GM23248 (cell line): ENCODE measurements at regions not wholly inside any gene's neighbourhood (a gene's known extent, or its start where the extent isn't known, plus 50 kb on each side); places are given as distances from the start of the nearest gene placed in this dataset.

Experiments used
- DNase-seq: peaks from one replicate; pipeline ENCODE4 v3.0.0-alpha.2; 2015
- H2AFZ ChIP-seq: fragments of 200-600 bp; sonication (generic); 2 replicates; pipeline ENCODE4 v1.6.1; 2016; ENCODE audit warnings: antibody characterized with exemption
- H3F3A ChIP-seq: fragments of 200-600 bp; sonication (generic); 2 replicates; pipeline ENCODE4 v1.6.1; 2016; ENCODE audit warnings: mild to moderate bottlenecking, antibody characterized with exemption, mixed run types; ENCODE audit not compliant: insufficient read depth
- H3K27ac ChIP-seq: fragments of 200-600 bp; sonication (generic); 2 replicates; pipeline ENCODE4 v1.5.1; 2016; ENCODE audit warnings: mild to moderate bottlenecking
- H3K27me3 ChIP-seq: fragments of 200-600 bp; sonication (generic); replicated peaks from 2 replicates; pipeline ENCODE4 v1.6.1; 2016; ENCODE audit warnings: mild to moderate bottlenecking; ENCODE audit not compliant: insufficient read depth
- H3K36me3 ChIP-seq: fragments of 200-600 bp; sonication (generic); 2 replicates; pipeline ENCODE4 v1.6.1; 2016; ENCODE audit warnings: low read depth, mild to moderate bottlenecking
- H3K4me1 ChIP-seq: fragments of 200-600 bp; sonication (generic); 2 replicates; pipeline ENCODE4 v1.6.1; 2016; ENCODE audit warnings: mild to moderate bottlenecking; ENCODE audit not compliant: insufficient read depth
- H3K4me2 ChIP-seq: fragments of 200-600 bp; sonication (generic); one replicate; pipeline ENCODE4 v1.6.1; 2016; ENCODE audit warnings: mild to moderate bottlenecking; ENCODE audit not compliant: unreplicated experiment
- H3K4me3 ChIP-seq: fragments of 200-600 bp; sonication (generic); 2 replicates; pipeline ENCODE4 v1.5.1; 2016; ENCODE audit warnings: mild to moderate bottlenecking
- H3K79me2 ChIP-seq: fragments of 200-600 bp; sonication (generic); 2 replicates; pipeline ENCODE4 v1.6.1; 2016; ENCODE audit warnings: mild to moderate bottlenecking; ENCODE audit not compliant: insufficient read depth
- H3K9ac ChIP-seq: fragments of 200-600 bp; sonication (generic); 2 replicates; pipeline ENCODE4 v1.6.1; 2016; ENCODE audit warnings: mild to moderate bottlenecking
- H3K9me2 ChIP-seq: fragments of 200-600 bp; sonication (generic); 2 replicates; pipeline ENCODE4 v1.6.1; 2016; ENCODE audit warnings: mixed run types, mild to moderate bottlenecking, moderate library complexity; ENCODE audit not compliant: insufficient read depth
- H3K9me3 ChIP-seq: fragments of 200-600 bp; sonication (generic); one replicate; pipeline ENCODE4 v1.6.1; 2017; ENCODE audit warnings: low read depth
- H4K20me1 ChIP-seq: fragments of 200-600 bp; sonication (generic); 2 replicates; pipeline ENCODE4 v1.6.0; 2016; ENCODE audit not compliant: insufficient read depth
- EZH2 ChIP-seq: fragments of 200-600 bp; sonication (generic); IDR thresholded peaks from 2 replicates; pipeline ENCODE4 v1.6.1; 2018; ENCODE audit warnings: antibody characterized with exemption, mild to moderate bottlenecking; ENCODE audit not compliant: insufficient read depth, poor library complexity, severe bottlenecking
- EZH2phosphoT487 ChIP-seq: fragments of 200-600 bp; sonication (generic); IDR thresholded peaks from 2 replicates; pipeline ENCODE4 v1.6.1; 2018; ENCODE audit warnings: antibody characterized with exemption, moderate library complexity, mild to moderate bottlenecking, low read depth; ENCODE audit not compliant: insufficient read depth
- WGBS, 2 experiments: methylation state at CpG; one replicate each; pipeline ENCODE4 v1.1.6; 2015 to 2017; ENCODE audit warnings: low lambda C conversion rate in 2 of 2, low coverage in 1 of 2; ENCODE audit errors: missing lambda C conversion rate in 2 of 2; 5-methylcytosine and 5-hydroxymethylcytosine counted together
- in situ Hi-C: fragments of 300-500 bp; cut with MboI; formaldehyde crosslinking; loops from 2 replicates; pipeline ENCODE4 v1.15.0; 2020

DNA sequence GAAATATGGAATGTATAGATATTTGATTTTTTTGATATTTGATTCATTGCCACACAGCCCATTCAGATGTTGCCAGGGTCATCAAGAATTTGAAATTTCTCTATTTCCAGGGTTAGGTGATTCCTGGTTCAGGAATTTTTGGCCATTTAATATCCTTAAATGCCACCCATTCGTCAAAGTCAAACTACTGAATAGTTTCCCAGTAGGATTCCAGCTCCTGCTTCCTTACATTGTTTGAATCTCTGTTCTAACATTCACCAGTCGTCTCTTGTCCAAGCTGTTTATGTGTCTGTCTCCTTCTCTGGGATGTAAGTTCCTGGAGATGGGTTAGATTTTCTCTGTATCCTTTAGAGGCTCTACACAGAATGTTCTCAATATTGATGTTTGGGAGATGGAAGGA, 124.9 kb upstream of the TLE3 start:
- Histone ChIP-seq H2AFZ (no peak overlapping the region), H3K27ac (no peak overlapping the region), H3K9ac (no peak overlapping the region), H3K79me2 (no peaks in the 10 kb centered on the region), H4K20me1 (no peaks in the 10 kb centered on the region), H3K27me3 (peaks cover 6% of the 10 kb centered on the region), H3K9me2 (no peaks in the 10 kb centered on the region), H3K4me2 (no peak overlapping the region), H3K4me1 (no peaks in the 10 kb centered on the region), H3K9me3 (no peaks in the 10 kb centered on the region), H3K4me3 (no peak overlapping the region), H3F3A (no peaks in the 10 kb centered on the region), H3K36me3 (no peaks in the 10 kb centered on the region)
- TF ChIP-seq EZH2, result no peak
- 74 to 75% methylated on average over 2 of the region's 2 CpGs for WGBS, 2 experiments
- in situ Hi-C loops, result no loop called here
- no peak for DNase-seq

DNA sequence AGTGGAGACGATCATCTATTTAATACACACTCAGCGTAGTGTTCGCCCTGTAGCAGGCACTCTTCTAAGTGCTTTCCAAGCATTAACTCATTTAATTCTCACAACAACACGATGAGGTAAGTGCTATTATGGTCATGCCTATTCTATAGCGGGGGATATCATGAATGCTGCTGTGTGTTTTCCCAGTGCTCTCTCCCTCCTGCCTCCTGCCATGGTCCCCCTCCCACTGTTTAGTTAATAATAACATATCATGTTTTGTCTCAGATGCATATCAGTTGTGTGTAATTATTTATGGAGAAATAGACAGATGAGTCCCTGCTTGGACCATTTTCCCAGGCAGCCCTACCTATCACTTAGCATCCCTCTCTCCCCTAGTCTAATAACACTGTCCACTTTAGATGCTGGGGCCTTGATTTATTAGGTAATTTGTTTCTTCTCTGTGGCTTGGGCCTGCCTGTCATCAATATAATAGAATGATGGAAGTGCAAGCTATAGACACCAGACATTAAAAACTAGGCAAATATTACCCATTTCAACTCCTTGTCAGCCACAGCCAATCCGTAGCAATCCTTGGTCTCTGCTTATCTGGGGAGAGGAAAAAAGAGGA, 122.9 kb upstream of the TLE3 start:
- H3K4me1 ChIP-seq, result no peaks in the 10 kb centered on the region
- H3K79me2 ChIP-seq, result no peaks in the 10 kb centered on the region
- H3F3A ChIP-seq, result no peaks in the 10 kb centered on the region
- no peak for DNase-seq
- 73 to 80% methylated on average over 6 of the region's 6 CpGs for WGBS, 2 experiments
- no peak overlapping the region for H3K9ac ChIP-seq
- TF ChIP-seq EZH2phosphoT487 (no peak), EZH2 (no peak)
- H3K36me3 ChIP-seq, result no peaks in the 10 kb centered on the region
- H3K4me2 ChIP-seq, result no peak overlapping the region
- no peak overlapping the region for H3K27ac ChIP-seq
- peaks cover 5% of the 10 kb centered on the region for H3K27me3 ChIP-seq
- no peak overlapping the region for H2AFZ ChIP-seq
- H3K9me3 ChIP-seq, result no peaks in the 10 kb centered on the region
- no peaks in the 10 kb centered on the region for H4K20me1 ChIP-seq
- no peaks in the 10 kb centered on the region for H3K9me2 ChIP-seq
- in situ Hi-C loops, result no loop called here
- H3K4me3 ChIP-seq, result no peak overlapping the region

DNA sequence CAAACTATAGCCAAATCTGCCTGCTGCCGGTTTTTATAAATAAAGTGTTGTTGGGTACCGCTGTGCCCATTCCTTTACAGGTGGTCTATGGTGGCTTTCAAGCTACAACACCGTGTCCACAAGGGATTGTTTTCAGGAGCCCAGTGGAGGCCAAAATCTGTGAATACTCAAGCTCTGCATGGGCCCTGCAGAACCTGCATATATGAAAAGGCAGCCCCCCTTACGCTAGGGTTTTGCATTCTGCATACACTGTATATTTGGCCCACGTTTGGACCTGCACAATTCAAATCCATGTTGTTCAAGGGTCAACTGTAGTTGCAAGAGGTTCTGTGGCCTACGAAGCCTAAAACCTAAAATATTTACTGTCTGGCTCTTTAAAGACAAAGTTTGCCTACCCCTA, 122.2 kb upstream of the TLE3 start:
- in situ Hi-C loops, result no loop called here
- Histone ChIP-seq H2AFZ (no peak overlapping the region), H3K9me3 (no peaks in the 10 kb centered on the region), H3K4me3 (no peak overlapping the region), H3K79me2 (no peaks in the 10 kb centered on the region), H3F3A (no peaks in the 10 kb centered on the region), H3K36me3 (no peaks in the 10 kb centered on the region), H4K20me1 (no peaks in the 10 kb centered on the region), H3K4me1 (no peaks in the 10 kb centered on the region), H3K9me2 (no peaks in the 10 kb centered on the region), H3K4me2 (no peak overlapping the region), H3K9ac (no peak overlapping the region), H3K27me3 (no peaks in the 10 kb centered on the region; the same call in none of the 2 replicates), H3K27ac (no peak overlapping the region)
- no peak for DNase-seq
- TF ChIP-seq EZH2 (no peak), EZH2phosphoT487 (no peak)
- 84 to 86% methylated on average over 6 of the region's 6 CpGs for WGBS, 2 experiments

DNA sequence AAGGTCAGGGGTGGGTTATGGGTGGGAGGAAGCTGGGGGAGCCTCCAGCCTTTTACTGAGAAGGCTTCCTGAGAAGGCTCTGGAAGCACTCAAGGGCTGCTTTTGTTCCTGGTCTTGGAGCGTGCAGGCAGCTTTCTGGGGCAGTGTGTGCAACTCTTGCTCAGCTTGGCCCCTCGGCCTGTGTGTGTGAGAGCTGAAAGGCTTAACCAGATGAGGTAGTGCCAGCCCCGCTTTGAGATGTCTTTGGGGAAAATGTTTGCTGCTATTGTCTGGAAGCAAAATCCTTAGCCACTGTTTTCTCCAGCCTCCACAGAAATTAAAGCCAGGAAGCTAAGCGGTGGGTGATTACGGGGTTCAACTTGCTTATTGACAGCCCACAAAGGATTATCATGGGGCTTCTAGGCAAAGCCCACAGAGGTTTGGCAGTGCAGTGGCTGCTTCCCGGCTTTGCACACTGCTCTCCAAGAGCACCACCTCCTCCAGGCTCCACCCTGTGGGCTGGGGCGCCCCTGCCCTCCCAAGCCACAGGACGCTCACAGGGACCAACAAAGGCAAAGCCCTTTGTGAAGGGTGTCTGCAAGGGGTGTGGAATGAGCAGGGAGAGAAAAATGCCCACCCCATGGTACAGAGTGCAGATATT, 121.7 kb upstream of the TLE3 start:
- no peaks in the 10 kb centered on the region for H3K79me2 ChIP-seq
- H3K4me2 ChIP-seq, result no peak overlapping the region
- 85 to 86% methylated on average over 8 of the region's 8 CpGs for WGBS, 2 experiments
- no peaks in the 10 kb centered on the region for H3K9me3 ChIP-seq
- no peak overlapping the region for H3K9ac ChIP-seq
- H3K9me2 ChIP-seq, result no peaks in the 10 kb centered on the region
- H3K27me3 ChIP-seq, result no peaks in the 10 kb centered on the region; the same call in 1 of the 2 replicates
- H3K27ac ChIP-seq, result no peak overlapping the region
- in situ Hi-C loops, result no loop called here
- no peak overlapping the region for H2AFZ ChIP-seq
- TF ChIP-seq EZH2phosphoT487 (no peak), EZH2 (no peak)
- no peaks in the 10 kb centered on the region for H4K20me1 ChIP-seq
- no peaks in the 10 kb centered on the region for H3K36me3 ChIP-seq
- DNase-seq, result no peak
- H3K4me3 ChIP-seq, result no peak overlapping the region
- H3F3A ChIP-seq, result no peaks in the 10 kb centered on the region
- H3K4me1 ChIP-seq, result no peaks in the 10 kb centered on the region
